DOHH2 (cell line): ENCODE measurements at regions not wholly inside any gene's neighbourhood (a gene's known extent, or its start where the extent isn't known, plus 50 kb on each side); places are given as distances from the start of the nearest gene placed in this dataset.

Experiments used
- EZH2phosphoT487 ChIP-seq: fragments of 200-600 bp; sonication (generic); IDR thresholded peaks from 2 replicates; pipeline ENCODE4 v1.6.1; 2017; ENCODE audit warnings: borderline replicate concordance, mild to moderate bottlenecking, antibody characterized with exemption, low read length, moderate library complexity, mixed read lengths
- TF ChIP-seq, protein P1 (sequence below): fragments of 200-600 bp; sonication (generic); IDR thresholded peaks from one replicate; pipeline ENCODE4 v1.5.1; 2014; ENCODE audit warnings: antibody characterized with exemption, mild to moderate bottlenecking, low read depth, low read length; ENCODE audit not compliant: poor library complexity, severe bottlenecking

DNA sequence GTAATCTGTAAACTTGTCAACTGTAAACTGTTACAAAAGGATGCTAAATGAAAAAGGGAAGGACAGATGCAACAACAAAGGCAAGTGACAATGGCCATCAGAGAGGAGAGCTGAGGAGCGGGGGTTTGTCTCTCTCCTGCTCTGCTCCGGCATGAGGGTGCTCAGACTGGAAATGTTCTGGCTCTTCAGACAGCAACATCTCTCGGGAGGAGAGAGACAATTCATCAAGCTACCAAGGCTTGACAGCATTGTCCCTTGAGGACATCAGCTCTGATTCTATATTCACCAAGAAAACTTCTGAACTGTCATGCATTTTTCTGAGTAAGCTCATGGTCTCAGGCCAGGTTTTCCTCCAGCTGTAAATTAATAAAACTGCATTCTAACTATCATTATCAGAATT, 408.2 kb downstream of the IGSF11 start:
- TF ChIP-seq, protein P1, sequence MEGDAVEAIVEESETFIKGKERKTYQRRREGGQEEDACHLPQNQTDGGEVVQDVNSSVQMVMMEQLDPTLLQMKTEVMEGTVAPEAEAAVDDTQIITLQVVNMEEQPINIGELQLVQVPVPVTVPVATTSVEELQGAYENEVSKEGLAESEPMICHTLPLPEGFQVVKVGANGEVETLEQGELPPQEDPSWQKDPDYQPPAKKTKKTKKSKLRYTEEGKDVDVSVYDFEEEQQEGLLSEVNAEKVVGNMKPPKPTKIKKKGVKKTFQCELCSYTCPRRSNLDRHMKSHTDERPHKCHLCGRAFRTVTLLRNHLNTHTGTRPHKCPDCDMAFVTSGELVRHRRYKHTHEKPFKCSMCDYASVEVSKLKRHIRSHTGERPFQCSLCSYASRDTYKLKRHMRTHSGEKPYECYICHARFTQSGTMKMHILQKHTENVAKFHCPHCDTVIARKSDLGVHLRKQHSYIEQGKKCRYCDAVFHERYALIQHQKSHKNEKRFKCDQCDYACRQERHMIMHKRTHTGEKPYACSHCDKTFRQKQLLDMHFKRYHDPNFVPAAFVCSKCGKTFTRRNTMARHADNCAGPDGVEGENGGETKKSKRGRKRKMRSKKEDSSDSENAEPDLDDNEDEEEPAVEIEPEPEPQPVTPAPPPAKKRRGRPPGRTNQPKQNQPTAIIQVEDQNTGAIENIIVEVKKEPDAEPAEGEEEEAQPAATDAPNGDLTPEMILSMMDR: no peak
- TF ChIP-seq EZH2phosphoT487: no peak
